HG02759 (cell line): ENCODE measurements at regions not wholly inside any gene's neighbourhood (a gene's known extent, or its start where the extent isn't known, plus 50 kb on each side); places are given as distances from the start of the nearest gene placed in this dataset.

Source experiments
- ATAC-seq: cut with Tn5 transposase; IDR thresholded peaks from one replicate; pipeline ENCODE4 v1.9.1; 2021; ENCODE audit warnings: mild to moderate bottlenecking, moderate library complexity; ENCODE audit not compliant: unreplicated experiment

DNA sequence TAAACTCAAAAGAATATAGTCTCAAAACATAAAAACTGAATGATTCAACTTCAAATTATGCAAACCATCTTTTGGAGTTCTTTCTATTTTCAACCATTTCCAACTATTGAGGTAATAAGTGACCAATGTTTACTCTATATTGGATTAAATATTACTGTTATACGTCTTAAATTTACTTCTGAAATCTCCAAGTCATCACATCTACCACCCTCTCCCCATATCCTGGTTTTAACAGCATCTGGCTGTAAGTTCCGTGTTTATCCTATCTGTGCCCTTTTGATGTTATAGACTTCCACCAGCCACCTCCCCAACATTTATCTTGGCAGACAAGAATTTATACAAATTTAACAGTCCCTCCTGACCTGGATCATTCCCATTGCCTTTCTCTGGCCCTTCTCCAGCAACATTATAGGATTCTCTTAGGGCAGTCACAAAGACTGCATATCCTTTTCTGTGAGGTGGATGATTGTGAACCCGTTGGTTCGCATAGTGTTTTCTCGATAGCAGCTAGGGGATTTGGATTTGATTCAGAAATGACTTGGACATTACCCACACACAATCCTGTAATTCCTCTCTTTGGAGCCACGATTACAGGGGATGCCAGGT, 313.4 kb upstream of the FMN2 start:
- no peak for ATAC-seq

DNA sequence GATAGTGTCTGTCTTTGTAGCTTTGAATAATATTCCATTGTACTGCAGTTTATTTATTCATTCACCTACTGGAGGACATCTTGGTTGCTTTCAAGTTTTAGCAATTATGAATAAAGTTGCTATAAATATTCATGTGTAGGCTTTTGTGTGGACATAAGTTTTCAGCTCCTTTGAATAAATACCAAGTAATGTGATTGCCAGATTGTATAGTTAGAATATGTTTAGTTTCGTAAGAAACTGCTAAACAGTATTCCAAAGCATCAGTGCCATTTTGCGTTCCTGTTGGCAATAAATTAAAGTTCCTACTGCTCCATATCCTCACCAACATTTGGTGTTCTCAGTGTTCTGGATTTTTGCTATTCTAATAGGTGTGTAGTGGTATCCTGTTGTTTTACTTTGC, 311.7 kb upstream of the FMN2 start:
- ATAC-seq, result no peak

DNA sequence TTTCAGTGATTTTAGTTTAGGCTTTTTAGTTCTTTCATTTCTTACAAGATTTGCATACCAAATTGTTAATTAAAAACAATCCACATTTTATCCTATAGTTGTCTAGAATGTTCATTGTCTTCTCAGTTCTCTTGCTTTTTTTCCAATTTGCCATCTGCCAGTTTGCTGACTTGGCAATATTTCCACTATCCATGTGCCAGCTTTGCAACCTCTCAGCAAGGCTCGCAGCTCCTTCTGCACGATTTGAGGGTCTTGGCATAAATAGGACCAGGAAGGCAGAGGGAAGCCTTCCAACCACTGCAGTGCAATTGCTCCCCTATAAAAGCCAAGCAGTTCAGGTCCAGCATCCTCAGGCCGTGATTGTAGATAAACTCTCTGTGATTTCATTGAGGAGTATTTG, 306.8 kb upstream of the FMN2 start:
- no peak for ATAC-seq

DNA sequence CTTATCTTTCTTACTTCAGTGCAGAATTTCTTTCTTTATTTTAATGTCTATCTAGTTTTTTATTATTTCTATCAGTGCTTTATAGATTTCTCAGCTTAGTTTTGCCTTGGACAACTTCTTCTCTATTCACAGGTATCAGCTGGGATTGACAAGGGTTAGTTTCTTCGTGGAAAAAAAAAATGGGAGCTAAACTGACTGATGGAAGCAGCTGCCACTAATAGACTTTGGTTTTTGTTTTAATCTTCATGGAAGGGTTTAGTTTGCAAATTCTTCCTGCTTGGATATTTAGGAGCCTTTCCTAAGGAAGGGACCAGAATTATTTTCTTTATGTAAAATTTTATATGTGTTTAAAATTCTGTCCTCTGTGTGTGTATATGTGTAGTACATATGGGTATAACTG, 306.1 kb upstream of the FMN2 start:
- ATAC-seq, result no peak

DNA sequence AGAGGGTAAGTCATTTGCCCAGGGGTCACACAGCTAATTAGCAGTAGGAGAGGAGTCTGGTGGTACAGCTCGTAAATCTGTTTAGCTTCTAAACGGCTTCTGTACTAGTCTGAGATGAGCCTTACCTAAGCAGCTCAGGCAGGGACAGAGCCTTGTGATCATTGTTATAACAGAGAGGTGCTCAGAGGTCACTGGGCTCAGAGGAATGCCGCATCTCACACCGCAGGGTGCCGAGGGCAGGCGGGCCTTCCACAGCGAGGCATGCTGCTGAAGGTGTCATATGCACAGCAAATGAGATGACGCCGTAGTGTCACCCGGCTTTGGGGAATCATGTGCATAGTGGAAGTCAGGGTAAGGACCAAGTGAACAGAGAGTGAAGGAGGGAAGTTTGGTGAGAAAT, 305.2 kb upstream of the FMN2 start:
- no peak for ATAC-seq

- no peak for ATAC-seq
Observed at GRCh38 chr1:239792157-239792556, 299.5 kb upstream of the FMN2 start.

DNA sequence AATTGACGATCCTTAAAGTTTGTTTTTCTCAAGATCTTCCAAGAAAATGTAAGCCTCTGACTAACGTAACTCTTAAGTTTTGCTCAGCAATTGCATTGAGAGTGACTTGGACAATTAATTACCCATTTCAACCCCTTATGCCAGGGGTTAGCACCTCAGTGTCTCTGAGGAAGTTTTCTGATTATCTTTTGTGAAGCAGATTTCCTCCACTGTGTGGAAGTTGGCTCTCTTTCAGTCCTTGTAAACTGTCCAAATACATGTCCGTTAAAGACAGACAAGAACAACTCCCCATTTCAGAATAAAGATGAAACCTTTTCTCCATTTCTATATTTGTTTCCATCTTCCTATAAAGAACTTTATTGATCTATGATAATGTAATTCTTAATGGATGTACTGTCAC, 296.4 kb upstream of the FMN2 start:
- no peak for ATAC-seq

- no peak for ATAC-seq
Observed at GRCh38 chr1:239799617-239800016, 292.1 kb upstream of the FMN2 start.

GRCh38 chr1:239800861-239801260, 290.8 kb upstream of the FMN2 start:
- no peak for ATAC-seq

DNA sequence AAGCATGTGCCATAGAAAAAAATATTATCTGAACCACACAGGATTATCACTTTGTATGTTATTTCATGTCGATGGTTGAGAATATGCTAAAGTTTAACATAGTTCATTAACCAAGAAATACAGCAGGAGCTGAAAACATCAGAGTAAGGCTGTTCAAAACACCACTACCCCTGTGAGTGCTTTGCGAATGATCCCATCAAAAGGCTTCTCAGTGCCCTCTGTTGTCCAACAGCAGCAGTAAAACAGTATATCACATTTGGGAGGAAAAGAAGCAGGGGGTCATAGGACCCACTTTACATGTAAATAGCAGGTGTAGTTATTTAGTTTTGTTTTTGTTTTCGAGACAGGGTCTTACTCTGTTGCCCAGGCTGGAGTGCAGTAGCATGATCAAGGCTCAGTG, 289.4 kb upstream of the FMN2 start:
- no peak for ATAC-seq

- no peak for ATAC-seq
Observed at GRCh38 chr1:239803781-239804180, 287.9 kb upstream of the FMN2 start.

DNA sequence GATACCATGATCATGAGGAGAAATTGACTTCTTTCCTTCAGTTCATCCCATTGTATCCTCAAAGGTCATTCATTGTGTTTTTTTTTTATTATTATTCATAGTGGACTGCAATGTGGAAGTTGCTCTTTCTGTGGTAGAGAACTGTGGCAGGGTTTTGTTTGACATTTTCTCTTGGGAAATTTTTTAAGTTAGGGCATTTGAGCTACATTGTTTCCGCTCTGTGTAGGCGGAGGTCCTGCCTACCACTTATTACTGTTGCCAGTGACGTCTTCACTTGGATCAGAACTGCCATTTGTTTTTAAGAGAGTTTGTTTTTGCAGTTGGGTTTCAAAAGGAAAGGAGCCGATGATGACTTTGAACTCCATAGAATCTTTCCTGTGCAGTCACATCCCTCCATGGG, 287.4 kb upstream of the FMN2 start:
- no peak for ATAC-seq

DNA sequence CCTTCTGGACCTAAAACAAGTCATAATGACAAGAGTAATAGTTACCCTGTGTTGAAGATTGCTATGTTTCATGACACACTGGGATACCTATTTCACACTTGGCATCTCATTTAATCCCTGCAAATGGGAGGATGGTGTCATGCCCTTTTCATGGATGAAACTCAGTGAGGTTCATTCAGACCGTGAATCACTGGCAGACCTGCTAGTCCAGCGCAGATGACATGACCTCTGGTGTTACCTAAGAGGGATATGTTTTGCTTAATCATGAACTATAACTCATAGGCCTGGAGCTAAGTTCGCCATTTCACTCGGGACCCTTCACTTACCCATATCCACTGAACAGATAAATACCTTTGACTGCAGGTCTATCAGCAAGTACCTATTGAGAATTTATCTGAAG, 286.6 kb upstream of the FMN2 start:
- ATAC-seq, result no peak

GRCh38 chr1:239805851-239806772, 285.6 kb upstream of the FMN2 start:
- ATAC-seq, result no peak

DNA sequence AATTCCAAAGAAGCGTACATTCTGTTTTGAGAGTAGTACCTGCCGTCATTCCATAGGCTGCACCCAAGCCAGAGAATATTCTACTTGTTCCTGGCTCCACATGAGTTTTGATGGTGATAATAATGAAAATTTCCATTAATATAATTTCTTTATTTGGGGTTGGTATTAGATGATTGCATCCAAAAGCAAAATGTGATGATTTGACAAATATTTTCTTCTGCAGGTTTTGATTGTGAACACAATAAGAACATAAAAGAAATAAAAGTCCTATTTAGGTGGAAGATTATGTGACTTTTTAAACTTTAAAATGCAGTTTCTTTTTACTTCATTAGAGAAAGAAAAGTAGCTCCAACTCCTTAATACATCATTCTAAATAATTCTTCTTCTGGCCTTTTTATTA, 284.8 kb upstream of the FMN2 start:
- ATAC-seq, result no peak

GRCh38 chr1:239807361-239807760, 284.3 kb upstream of the FMN2 start:
- no peak for ATAC-seq

DNA sequence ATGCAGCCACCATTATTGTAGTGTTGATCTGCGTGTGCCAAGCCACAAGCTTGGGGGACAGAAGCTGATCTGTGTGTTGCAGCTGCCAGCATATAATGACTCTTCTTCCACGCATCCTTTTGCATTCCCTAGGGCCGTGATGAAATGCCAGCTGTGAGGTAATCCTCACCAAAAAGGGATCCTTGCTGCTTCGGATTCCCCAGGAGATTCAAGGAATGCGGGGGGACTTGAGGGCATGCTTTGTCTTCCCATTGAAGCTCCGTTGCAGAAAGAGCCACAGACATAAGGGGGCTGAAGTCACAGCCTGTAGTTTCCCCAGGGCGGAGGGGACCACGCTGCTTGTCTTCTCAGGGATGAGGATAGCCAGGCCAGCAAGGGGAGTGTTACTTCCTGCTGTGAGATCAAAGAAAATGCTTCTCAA, 281.6 kb upstream of the FMN2 start:
- ATAC-seq, result no peak

DNA sequence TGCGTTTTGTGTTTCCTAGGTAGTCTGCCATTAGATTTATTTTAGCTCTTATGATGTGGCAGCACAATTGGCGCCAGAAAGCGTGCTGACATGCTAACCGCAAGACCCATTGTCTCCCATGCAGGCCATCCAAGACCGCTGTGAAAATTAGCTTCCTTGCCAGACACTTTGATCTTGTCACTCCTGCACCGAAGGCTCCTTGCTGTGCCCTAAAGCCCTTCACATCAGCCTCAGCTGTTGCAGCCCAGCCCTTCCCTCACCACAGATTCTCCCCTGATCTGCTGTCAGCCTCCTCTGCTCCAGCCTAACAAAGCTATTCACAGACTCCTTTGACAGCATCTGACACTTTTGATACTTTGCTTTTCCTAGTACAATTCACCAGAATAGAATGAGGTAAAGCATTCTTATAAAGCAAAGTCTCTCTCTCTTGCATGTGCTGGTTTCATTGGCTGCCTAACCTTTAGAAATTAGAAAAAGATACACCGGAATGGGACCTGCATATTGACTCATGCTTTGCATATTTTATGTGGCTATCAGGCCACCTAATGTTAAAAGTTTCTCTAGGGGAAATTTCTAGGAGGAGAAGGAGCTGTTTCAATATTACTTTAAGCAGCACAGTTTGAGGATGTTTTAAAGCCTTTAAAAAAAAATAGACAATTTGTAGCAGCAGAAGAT, 280.3 kb upstream of the FMN2 start:
- ATAC-seq, result no peak

- ATAC-seq, result no peak
Observed at GRCh38 chr1:239812580-239812979, 279.1 kb upstream of the FMN2 start.

DNA sequence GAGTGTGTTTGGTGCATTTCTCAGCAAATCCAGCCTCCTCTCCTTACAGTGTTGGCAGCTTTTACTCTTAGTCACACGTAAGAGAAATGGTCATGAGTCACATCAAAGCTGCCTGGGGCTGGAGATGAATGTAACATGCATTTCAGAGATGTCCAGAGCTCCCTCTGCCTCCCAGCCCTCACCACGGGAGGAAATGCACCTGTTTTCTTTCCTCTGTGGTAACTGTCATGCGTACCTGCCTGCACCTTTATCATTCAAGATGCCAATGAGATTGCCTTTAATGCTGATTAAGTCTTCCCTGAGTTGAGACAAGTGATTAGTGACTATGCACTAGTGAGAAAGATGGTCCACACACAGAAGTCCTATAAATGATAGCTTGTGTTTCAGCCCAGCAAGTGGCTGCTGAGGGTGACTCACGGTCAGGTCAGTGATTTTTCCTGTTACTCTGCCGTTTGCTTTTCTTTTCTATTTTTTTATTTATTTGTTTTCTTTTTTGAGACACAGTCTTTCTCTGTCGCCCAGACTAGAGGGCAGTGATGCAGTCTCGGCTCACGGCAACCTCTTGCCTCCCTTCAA, 277.3 kb upstream of the FMN2 start:
- ATAC-seq, result no peak

GRCh38 chr1:239815074-239815473, 276.6 kb upstream of the FMN2 start:
- no peak for ATAC-seq
